RWPE2 (cell line): ENCODE measurements at regions not wholly inside any gene's neighbourhood (a gene's known extent, or its start where the extent isn't known, plus 50 kb on each side); places are given as distances from the start of the nearest gene placed in this dataset.

ENCODE experiments used
- ATAC-seq: fragments of 200-7000 bp; cut with Tn5 transposase; 3 replicates; pipeline ENCODE4 v1.9.1; 2021; ENCODE audit warnings: low read depth
- DNase-seq: peaks from one replicate; pipeline ENCODE4 v3.0.0-alpha.2; 2020; ENCODE audit warnings: low spot score
- H3K27ac ChIP-seq: fragments of 450-650 bp; 2 replicates; pipeline ENCODE4 v1.5.1; 2017; ENCODE audit warnings: mild to moderate bottlenecking; ENCODE audit not compliant: poor library complexity, severe bottlenecking
- H3K27me3 ChIP-seq: fragments of 250-450 bp; sonication (Bioruptor Pico); 2 replicates; pipeline ENCODE4 v1.5.1; 2021; ENCODE audit warnings: mild to moderate bottlenecking, moderate library complexity; ENCODE audit not compliant: insufficient read depth, poor library complexity, severe bottlenecking
- H3K36me3 ChIP-seq: fragments of 250-450 bp; sonication (Bioruptor Pico); 2 replicates; pipeline ENCODE4 v1.5.1; 2020; ENCODE audit warnings: low read depth, mild to moderate bottlenecking, moderate library complexity
- H3K4me1 ChIP-seq: fragments of 250-450 bp; sonication (Bioruptor Pico); 2 replicates; pipeline ENCODE4 v1.5.1; 2021; ENCODE audit warnings: mild to moderate bottlenecking, moderate library complexity; ENCODE audit not compliant: insufficient read depth, poor library complexity, severe bottlenecking
- H3K4me3 ChIP-seq: fragments of 250-450 bp; sonication (Bioruptor Pico); 2 replicates; pipeline ENCODE4 v1.5.1; 2021; ENCODE audit warnings: mild to moderate bottlenecking, moderate library complexity; ENCODE audit not compliant: severe bottlenecking
- H3K9me3 ChIP-seq: fragments of 250-450 bp; sonication (Bioruptor Pico); 2 replicates; pipeline ENCODE4 v1.5.1; 2021; ENCODE audit warnings: mild to moderate bottlenecking, moderate library complexity; ENCODE audit not compliant: severe bottlenecking
- TF ChIP-seq, protein P1 (sequence below): fragments of 450-650 bp; IDR thresholded peaks from one replicate; pipeline ENCODE4 v1.5.1; 2017; ENCODE audit warnings: mild to moderate bottlenecking, moderate library complexity; ENCODE audit not compliant: poor library complexity, severe bottlenecking

DNA sequence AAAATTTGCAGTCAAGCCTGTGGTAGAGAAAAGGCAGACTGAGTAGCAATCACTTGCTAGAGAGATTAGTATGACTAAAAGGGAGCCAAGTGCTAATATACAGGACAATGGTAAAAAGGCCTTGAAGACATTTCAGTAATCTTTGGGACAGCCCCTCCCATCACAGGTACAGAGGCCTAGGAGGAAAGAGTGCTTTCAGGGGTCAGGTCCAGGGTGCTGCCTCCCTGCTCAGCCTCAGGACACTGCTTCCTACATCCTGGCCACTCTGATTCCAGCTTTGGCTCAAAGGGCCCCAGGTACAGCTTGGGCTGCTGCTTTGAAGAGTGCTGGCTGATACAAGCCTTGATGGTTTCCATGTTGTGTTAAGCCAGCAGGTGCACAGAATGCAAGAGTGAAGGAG, 543.5 kb downstream of the MMUT start:
- DNase-seq = no peak
- TF ChIP-seq, protein P1, sequence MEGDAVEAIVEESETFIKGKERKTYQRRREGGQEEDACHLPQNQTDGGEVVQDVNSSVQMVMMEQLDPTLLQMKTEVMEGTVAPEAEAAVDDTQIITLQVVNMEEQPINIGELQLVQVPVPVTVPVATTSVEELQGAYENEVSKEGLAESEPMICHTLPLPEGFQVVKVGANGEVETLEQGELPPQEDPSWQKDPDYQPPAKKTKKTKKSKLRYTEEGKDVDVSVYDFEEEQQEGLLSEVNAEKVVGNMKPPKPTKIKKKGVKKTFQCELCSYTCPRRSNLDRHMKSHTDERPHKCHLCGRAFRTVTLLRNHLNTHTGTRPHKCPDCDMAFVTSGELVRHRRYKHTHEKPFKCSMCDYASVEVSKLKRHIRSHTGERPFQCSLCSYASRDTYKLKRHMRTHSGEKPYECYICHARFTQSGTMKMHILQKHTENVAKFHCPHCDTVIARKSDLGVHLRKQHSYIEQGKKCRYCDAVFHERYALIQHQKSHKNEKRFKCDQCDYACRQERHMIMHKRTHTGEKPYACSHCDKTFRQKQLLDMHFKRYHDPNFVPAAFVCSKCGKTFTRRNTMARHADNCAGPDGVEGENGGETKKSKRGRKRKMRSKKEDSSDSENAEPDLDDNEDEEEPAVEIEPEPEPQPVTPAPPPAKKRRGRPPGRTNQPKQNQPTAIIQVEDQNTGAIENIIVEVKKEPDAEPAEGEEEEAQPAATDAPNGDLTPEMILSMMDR = no peak
- no peak for ATAC-seq

DNA sequence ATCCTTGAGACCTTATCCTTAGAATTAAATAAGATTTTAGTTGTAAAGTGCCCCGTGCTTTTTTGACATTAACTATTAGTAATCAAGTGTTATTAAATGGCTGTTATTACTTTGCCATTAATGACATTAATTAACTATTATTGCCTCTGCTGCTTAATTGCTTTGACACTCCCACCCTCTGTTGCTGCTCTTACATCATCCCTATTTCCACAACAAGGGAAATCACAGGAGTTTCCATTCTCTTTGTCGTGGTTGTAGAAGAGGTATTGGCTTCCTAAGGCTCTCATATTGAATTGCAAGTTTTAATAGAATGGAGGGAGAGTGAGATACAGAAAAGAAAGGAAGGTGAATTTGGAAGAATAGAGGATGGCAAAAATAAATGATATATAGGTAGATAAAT, 545.8 kb downstream of the MMUT start:
- no peaks in the 10 kb centered on the region for H3K27me3 ChIP-seq
- no peaks in the 10 kb centered on the region; the same call in 1 of the 2 replicates for H3K36me3 ChIP-seq
- DNase-seq = no peak
- H3K4me3 ChIP-seq = no peak overlapping the region
- H3K4me1 ChIP-seq = no peaks in the 10 kb centered on the region
- no peaks in the 10 kb centered on the region for H3K9me3 ChIP-seq
- H3K27ac ChIP-seq = no peak overlapping the region
- ATAC-seq = no peak
- TF ChIP-seq, protein P1 = no peak

More for the DNA sequence above, 543.5 kb downstream of the MMUT start:
- Histone ChIP-seq H3K4me3 (no peak overlapping the region), H3K27ac (no peak overlapping the region), H3K36me3 (no peaks in the 10 kb centered on the region; the same call in 1 of the 2 replicates), H3K27me3 (no peaks in the 10 kb centered on the region), H3K9me3 (no peaks in the 10 kb centered on the region), H3K4me1 (no peaks in the 10 kb centered on the region)

DNA sequence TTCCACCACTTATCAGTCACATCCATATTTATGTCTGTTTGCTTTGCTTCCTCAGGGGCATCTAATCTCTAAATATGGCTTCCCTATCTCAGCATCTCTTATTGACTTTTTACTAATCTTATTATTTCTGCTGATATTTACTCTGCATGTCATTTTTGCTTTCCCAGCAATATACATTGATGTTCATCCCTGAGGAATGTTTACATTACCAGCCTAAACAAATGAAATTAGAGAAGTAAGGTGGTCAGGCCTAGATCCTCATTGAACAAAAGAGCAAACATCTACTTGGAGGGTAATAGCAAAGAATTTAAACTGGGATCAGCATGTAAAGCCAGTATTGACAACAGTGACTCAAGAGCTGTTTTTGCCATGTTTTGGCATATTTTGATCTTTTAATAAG, 546.4 kb downstream of the MMUT start:
- no peak for DNase-seq
- no peak overlapping the region for H3K27ac ChIP-seq

DNA sequence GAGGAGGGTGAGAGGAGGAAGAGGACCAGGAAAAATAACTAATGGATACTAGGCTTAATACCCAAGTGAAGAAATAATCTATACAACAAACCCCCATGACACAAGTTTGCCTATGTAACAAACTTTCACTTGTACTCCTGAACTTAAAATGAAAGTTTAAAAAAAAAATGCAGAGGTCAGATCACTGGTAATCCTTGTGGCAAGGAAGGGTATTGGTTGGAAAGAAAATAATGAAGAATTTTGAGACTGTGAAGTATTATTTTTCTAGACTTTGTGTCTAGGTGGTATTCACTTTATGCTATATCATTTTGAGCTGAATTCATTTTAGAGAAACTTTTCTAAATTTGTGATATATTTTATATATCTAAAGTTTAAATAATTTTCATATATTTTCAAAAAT, 547.5 kb downstream of the MMUT start:
- Histone ChIP-seq H3K9me3 (no peaks in the 10 kb centered on the region), H3K27me3 (no peaks in the 10 kb centered on the region), H3K36me3 (no peaks in the 10 kb centered on the region; the same call in 1 of the 2 replicates), H3K27ac (no peak overlapping the region), H3K4me1 (no peaks in the 10 kb centered on the region), H3K4me3 (no peak overlapping the region)
- TF ChIP-seq, protein P1 = no peak
- ATAC-seq (no peak), DNase-seq (no peak)

More for the DNA sequence above, 546.4 kb downstream of the MMUT start:
- TF ChIP-seq, protein P1 = no peak
- no peaks in the 10 kb centered on the region for H3K27me3 ChIP-seq
- H3K4me1 ChIP-seq = no peaks in the 10 kb centered on the region
- ATAC-seq = peak; percentile 58; the same call in 2 of the 3 replicates
- no peak overlapping the region for H3K4me3 ChIP-seq
- H3K9me3 ChIP-seq = no peaks in the 10 kb centered on the region
- H3K36me3 ChIP-seq = no peaks in the 10 kb centered on the region; the same call in 1 of the 2 replicates

DNA sequence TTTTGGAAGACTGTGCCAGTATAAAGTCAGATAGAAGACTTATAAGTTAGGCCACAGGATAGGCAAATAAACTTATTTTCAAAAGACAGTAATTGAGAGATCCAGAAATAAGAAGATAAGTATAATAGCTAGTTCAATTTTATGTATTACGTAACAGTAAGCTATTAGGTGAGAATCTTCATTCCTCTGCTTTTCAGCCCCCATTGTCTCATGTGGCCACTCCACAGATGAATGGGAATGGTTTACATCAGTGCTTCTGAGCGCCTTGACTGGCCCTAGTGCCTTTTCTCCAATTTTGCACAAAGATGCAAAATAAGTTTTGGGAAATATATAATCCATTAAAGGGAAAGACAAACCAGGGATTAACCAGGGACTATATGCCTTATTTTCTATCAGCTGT, 550.5 kb downstream of the MMUT start:
- Histone ChIP-seq H3K36me3 (no peaks in the 10 kb centered on the region; the same call in 1 of the 2 replicates), H3K4me3 (no peak overlapping the region), H3K9me3 (no peaks in the 10 kb centered on the region), H3K27me3 (no peaks in the 10 kb centered on the region), H3K27ac (no peak overlapping the region), H3K4me1 (no peaks in the 10 kb centered on the region)
- ATAC-seq = no peak
- TF ChIP-seq, protein P1 = no peak
- no peak for DNase-seq
